ENCODE measurements at regions not wholly inside any gene's neighbourhood (a gene's known extent, or its start where the extent isn't known, plus 50 kb on each side); places are given as distances from the start of the nearest gene placed in this dataset.

- TF ChIP-seq CTCF (IDR thresholded peaks at IDR 0.05) = no peak
- no peak for TF ChIP-seq RCOR1 (IDR thresholded peaks at IDR 0.05; ENCODE audit: low read length)
- TF ChIP-seq POLR2AphosphoS5 (IDR thresholded peaks at IDR 0.05; ENCODE audit: low read depth, low read length) = no peak
- TF ChIP-seq EZH2phosphoT487 (IDR thresholded peaks at IDR 0.05; ENCODE audit: borderline replicate concordance, low read depth) = no peak
- TF ChIP-seq JUND (IDR thresholded peaks at IDR 0.05) = no peak
Observed at GRCh38 chr1:221548942-221549341, 192.9 kb downstream of the DUSP10 start.
